ENCODE measurements at regions not wholly inside any gene's neighbourhood (a gene's known extent, or its start where the extent isn't known, plus 50 kb on each side); places are given as distances from the start of the nearest gene placed in this dataset.

DNA sequence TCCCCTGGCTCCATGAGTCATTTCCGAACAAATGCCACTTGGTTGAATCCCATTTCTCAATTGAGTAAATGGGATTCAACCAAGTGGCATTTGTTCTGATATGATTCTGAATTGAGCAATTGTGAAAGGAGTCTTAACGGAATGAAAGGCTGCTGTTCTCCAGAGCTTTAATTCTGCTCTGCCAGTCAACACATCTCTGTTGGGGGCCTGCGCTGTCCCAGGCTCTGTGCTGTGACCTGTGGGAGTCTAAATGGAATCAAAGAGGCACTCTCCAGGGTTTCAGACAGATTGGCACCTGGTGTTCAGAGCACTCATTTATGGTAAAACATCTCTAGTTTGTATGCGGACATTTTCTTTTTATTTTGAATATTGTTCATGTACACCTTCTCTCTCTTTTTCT is 126.2 kb downstream of the WSCD1 start:
- TF ChIP-seq CTCF (IDR thresholded peaks at IDR 0.05; ENCODE audit: poor library complexity): no peak
- no peak for TF ChIP-seq EZH2 (IDR thresholded peaks at IDR 0.05; ENCODE audit: borderline replicate concordance)
- TF ChIP-seq EZH2phosphoT487 (IDR thresholded peaks at IDR 0.05; ENCODE audit: low read depth, severe bottlenecking, unreplicated experiment): no peak
